ENCODE measurements at regions not wholly inside any gene's neighbourhood (a gene's known extent, or its start where the extent isn't known, plus 50 kb on each side); places are given as distances from the start of the nearest gene placed in this dataset.

DNA sequence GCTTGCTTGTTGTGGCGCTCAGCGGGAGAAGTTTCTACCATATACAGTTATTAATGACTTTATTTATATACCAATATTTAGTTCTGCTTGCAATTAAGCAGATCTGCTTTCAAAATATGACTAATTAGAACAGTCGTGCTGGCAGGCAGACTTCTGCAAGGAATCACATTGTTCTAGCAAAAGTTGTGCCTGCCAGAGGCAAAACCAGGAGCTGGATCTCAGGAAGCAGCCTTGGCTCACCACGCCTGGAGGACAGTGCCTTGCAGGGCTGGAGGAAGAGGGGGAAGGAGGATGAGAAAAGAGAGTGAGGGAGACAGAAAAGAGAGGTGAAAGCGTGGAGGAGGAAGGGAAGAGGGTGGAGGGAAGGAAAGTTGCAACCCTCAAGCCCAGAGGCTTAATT, 160.3 kb downstream of the NUP210 start:
- Mint-ChIP-seq H3K9me3 (ENCODE audit: low read depth) (no peaks in the 10 kb centered on the region), H3K27ac (no peak overlapping the region), H3K36me3 (ENCODE audit: insufficient read depth) (no peaks in the 10 kb centered on the region), H3K4me3 (ENCODE audit: low read depth) (no peak overlapping the region), H3K4me1 (ENCODE audit: low read depth) (peaks cover 2% of the 10 kb centered on the region), H3K27me3 (no peaks in the 10 kb centered on the region)
- TF ChIP-seq, protein P1, sequence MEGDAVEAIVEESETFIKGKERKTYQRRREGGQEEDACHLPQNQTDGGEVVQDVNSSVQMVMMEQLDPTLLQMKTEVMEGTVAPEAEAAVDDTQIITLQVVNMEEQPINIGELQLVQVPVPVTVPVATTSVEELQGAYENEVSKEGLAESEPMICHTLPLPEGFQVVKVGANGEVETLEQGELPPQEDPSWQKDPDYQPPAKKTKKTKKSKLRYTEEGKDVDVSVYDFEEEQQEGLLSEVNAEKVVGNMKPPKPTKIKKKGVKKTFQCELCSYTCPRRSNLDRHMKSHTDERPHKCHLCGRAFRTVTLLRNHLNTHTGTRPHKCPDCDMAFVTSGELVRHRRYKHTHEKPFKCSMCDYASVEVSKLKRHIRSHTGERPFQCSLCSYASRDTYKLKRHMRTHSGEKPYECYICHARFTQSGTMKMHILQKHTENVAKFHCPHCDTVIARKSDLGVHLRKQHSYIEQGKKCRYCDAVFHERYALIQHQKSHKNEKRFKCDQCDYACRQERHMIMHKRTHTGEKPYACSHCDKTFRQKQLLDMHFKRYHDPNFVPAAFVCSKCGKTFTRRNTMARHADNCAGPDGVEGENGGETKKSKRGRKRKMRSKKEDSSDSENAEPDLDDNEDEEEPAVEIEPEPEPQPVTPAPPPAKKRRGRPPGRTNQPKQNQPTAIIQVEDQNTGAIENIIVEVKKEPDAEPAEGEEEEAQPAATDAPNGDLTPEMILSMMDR (IDR thresholded peaks at IDR 0.05; ENCODE audit: unreplicated experiment): no peak
- no peak for DNase-seq (ENCODE audit: low spot score, unreplicated experiment)

DNA sequence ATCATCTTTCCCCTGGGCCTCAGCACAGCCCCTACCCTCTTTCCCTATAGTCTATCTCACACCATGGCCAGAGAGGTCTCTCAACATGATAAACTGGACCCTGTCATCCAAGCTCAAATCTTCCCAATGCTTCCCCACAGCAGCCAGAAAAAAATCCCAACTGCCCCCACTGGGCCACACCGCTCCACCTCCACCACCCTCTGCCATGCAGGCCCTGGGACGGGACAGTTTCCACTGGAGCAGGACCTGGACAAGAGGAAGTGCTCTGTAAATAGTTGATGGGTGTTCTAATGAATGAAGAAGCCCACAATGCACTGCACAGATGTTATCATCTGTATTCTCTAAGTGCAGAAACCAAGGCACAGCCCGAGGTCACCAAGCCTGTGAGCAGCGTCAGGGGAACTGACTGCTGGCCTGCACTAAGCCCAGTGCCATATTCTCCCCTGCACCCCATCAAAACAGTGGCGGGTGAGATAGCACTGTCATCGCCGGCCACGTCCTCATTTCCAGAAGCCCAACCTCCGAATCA, 161.1 kb downstream of the NUP210 start:
- H3K27ac Mint-ChIP-seq: no peak overlapping the region
- H3K9me3 Mint-ChIP-seq (ENCODE audit: low read depth): no peaks in the 10 kb centered on the region
- TF ChIP-seq, protein P1 (IDR thresholded peaks at IDR 0.05; ENCODE audit: unreplicated experiment): no peak
- no peak overlapping the region for H3K4me3 Mint-ChIP-seq (ENCODE audit: low read depth)
- H3K27me3 Mint-ChIP-seq: no peaks in the 10 kb centered on the region
- no peaks in the 10 kb centered on the region for H3K36me3 Mint-ChIP-seq (ENCODE audit: insufficient read depth)
- peaks cover 2% of the 10 kb centered on the region for H3K4me1 Mint-ChIP-seq (ENCODE audit: low read depth)
- DNase-seq (ENCODE audit: low spot score, unreplicated experiment): no peak

DNA sequence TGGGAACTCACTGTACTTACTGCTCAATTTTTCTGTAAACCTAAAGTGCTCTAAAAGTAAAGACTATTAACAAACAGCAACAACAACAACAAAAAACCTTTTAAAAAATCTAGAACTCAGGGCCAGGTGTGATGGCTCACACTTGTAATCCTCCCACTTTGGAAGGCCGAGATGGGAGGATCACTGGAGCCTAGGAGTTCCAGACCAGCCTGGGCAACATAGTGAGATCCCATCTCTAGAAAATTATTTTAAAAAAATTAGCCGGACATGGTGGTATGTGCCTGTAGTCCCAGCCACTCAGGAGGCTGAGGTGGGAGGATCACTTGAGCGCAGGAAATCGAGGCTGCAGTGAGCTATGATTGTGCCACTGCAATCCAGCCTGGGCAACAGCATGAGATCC, 161.8 kb downstream of the NUP210 start:
- TF ChIP-seq, protein P1 (IDR thresholded peaks at IDR 0.05; ENCODE audit: unreplicated experiment): no peak
- Mint-ChIP-seq H3K4me1 (ENCODE audit: low read depth) (peaks cover 2% of the 10 kb centered on the region), H3K36me3 (ENCODE audit: insufficient read depth) (no peaks in the 10 kb centered on the region), H3K27ac (no peak overlapping the region), H3K9me3 (ENCODE audit: low read depth) (no peaks in the 10 kb centered on the region), H3K4me3 (ENCODE audit: low read depth) (no peak overlapping the region), H3K27me3 (no peaks in the 10 kb centered on the region)
- no peak for DNase-seq (ENCODE audit: low spot score, unreplicated experiment)

GRCh38 chr3:13257666-13258065, 162.5 kb downstream of the NUP210 start:
- no peaks in the 10 kb centered on the region for H3K27me3 Mint-ChIP-seq
- no peak overlapping the region for H3K27ac Mint-ChIP-seq
- H3K9me3 Mint-ChIP-seq (ENCODE audit: low read depth): no peaks in the 10 kb centered on the region
- no peaks in the 10 kb centered on the region for H3K36me3 Mint-ChIP-seq (ENCODE audit: insufficient read depth)
- H3K4me1 Mint-ChIP-seq (ENCODE audit: low read depth): peaks cover under 1% of the 10 kb centered on the region
- H3K4me3 Mint-ChIP-seq (ENCODE audit: low read depth): no peak overlapping the region
- TF ChIP-seq, protein P1 (IDR thresholded peaks at IDR 0.05; ENCODE audit: unreplicated experiment): no peak
- no peak for DNase-seq (ENCODE audit: low spot score, unreplicated experiment)

DNA sequence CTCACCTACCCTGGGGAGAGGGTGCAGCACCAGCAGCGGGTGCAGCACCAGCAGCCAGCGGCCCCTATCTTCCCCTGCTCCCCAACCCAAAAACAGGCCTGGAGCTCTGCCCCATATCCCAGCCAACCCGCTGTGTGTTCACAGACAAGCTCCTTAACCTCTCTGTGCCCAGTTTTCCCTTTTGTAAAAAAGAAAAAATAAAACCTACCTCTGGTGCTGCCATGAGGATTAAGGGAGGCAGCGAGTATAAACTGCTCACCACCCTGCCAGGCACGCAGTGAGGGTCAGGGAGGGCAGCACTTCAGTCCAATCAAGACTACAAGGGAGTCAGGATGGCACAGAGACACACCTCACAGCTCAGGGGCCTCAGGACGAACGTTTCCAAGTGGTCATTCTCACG, 163.3 kb downstream of the NUP210 start:
- Mint-ChIP-seq H3K4me3 (ENCODE audit: low read depth) (no peak overlapping the region), H3K9me3 (ENCODE audit: low read depth) (no peaks in the 10 kb centered on the region), H3K4me1 (ENCODE audit: low read depth) (no peaks in the 10 kb centered on the region), H3K36me3 (ENCODE audit: insufficient read depth) (no peaks in the 10 kb centered on the region), H3K27me3 (no peaks in the 10 kb centered on the region), H3K27ac (no peak overlapping the region)
- DNase-seq (ENCODE audit: low spot score, unreplicated experiment): no peak
- TF ChIP-seq, protein P1 (IDR thresholded peaks at IDR 0.05; ENCODE audit: unreplicated experiment): no peak
